ENCODE measurements at regions not wholly inside any gene's neighbourhood (a gene's known extent, or its start where the extent isn't known, plus 50 kb on each side); places are given as distances from the start of the nearest gene placed in this dataset.
"Not testable (repeated sequence)": the region's sequence is repeated elsewhere in the genome, so short reads cannot be mapped to it uniquely, and the experiment has no call there.

- no peak overlapping the region for H3K4me3 ChIP-seq
- DNase-seq (no peak), ATAC-seq (ENCODE audit: insufficient read depth, low FRiP score) (no peak)
- no peaks in the 10 kb centered on the region for H3K36me3 ChIP-seq (ENCODE audit: control insufficient read depth in 4 of 4, insufficient read depth in 4 of 4, low read length in 4 of 4)
- no peaks in the 10 kb centered on the region for H3K9me3 ChIP-seq (ENCODE audit: control insufficient read depth in 4 of 4, insufficient read depth in 3 of 4, low read length in 3 of 4)
- H3K9ac ChIP-seq (ENCODE audit: insufficient read depth in 1 of 2, low read length in 2 of 2), result no peak overlapping the region
- no peak overlapping the region for H3K27ac ChIP-seq (ENCODE audit: low read depth in 1 of 2, low read length in 1 of 2)
- TF ChIP-seq, protein P1, sequence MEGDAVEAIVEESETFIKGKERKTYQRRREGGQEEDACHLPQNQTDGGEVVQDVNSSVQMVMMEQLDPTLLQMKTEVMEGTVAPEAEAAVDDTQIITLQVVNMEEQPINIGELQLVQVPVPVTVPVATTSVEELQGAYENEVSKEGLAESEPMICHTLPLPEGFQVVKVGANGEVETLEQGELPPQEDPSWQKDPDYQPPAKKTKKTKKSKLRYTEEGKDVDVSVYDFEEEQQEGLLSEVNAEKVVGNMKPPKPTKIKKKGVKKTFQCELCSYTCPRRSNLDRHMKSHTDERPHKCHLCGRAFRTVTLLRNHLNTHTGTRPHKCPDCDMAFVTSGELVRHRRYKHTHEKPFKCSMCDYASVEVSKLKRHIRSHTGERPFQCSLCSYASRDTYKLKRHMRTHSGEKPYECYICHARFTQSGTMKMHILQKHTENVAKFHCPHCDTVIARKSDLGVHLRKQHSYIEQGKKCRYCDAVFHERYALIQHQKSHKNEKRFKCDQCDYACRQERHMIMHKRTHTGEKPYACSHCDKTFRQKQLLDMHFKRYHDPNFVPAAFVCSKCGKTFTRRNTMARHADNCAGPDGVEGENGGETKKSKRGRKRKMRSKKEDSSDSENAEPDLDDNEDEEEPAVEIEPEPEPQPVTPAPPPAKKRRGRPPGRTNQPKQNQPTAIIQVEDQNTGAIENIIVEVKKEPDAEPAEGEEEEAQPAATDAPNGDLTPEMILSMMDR (IDR thresholded peaks at IDR 0.05; ENCODE audit: control extremely low read depth, extremely low read depth), result no peak
- WGBS, 2 donors, result 32 to 43% methylated on average over 2 of the region's 2 CpGs
- no peaks in the 10 kb centered on the region for H3K27me3 ChIP-seq (ENCODE audit: control insufficient read depth in 3 of 3, insufficient read depth in 3 of 3, low read length in 2 of 3)
- no peaks in the 10 kb centered on the region for H3K4me1 ChIP-seq (ENCODE audit: control insufficient read depth in 5 of 5, insufficient read depth in 5 of 5, low read length in 5 of 5)
Observed at GRCh38 chr10:90089719-90090118, 388.3 kb downstream of the KIF20B start.

- no peak overlapping the region for H3K27ac ChIP-seq (ENCODE audit: low read depth in 1 of 2, low read length in 1 of 2)
- H3K9me3 ChIP-seq (ENCODE audit: control insufficient read depth in 4 of 4, insufficient read depth in 3 of 4, low read length in 3 of 4), result no peaks in the 10 kb centered on the region
- no peaks in the 10 kb centered on the region for H3K4me1 ChIP-seq (ENCODE audit: control insufficient read depth in 5 of 5, insufficient read depth in 5 of 5, low read length in 5 of 5)
- ATAC-seq (ENCODE audit: insufficient read depth, low FRiP score) (no peak), DNase-seq (no peak)
- H3K27me3 ChIP-seq (ENCODE audit: control insufficient read depth in 3 of 3, insufficient read depth in 3 of 3, low read length in 2 of 3), result no peaks in the 10 kb centered on the region
- H3K9ac ChIP-seq (ENCODE audit: insufficient read depth in 1 of 2, low read length in 2 of 2), result no peak overlapping the region
- no peaks in the 10 kb centered on the region for H3K36me3 ChIP-seq (ENCODE audit: control insufficient read depth in 4 of 4, insufficient read depth in 4 of 4, low read length in 4 of 4)
- H3K4me3 ChIP-seq, result no peak overlapping the region
- TF ChIP-seq, protein P1 (IDR thresholded peaks at IDR 0.05; ENCODE audit: control extremely low read depth, extremely low read depth), result no peak
- WGBS, 2 donors, result 69 to 91% methylated on average over 5 of the region's 5 CpGs
Observed at GRCh38 chr10:90096196-90096595, 394.8 kb downstream of the KIF20B start.

DNA sequence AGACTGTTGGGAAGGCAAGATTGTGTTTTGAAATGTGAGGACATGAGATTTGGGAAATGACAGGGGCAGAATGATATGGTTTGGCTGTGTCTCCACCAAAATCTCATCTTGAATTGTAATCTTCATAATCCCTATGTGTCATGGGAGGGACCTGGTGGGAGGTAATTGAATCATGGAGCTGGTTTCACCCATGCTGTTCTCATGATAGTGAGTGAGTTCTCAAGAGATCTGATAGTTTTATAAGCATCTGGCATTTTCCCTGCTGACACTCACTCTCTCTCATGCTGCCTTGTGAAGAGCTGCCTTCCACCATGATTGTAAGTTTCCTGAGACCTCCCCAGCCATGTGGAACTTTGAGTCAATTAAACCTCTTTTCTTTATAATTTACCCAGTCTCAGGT is 406.2 kb downstream of the KIF20B start:
- H3K9ac ChIP-seq (ENCODE audit: insufficient read depth in 1 of 2, low read length in 2 of 2); H3K27me3 ChIP-seq (ENCODE audit: control insufficient read depth in 3 of 3, insufficient read depth in 3 of 3, low read length in 2 of 3); H3K27ac ChIP-seq (ENCODE audit: low read depth in 1 of 2, low read length in 1 of 2); H3K9me3 ChIP-seq (ENCODE audit: control insufficient read depth in 4 of 4, insufficient read depth in 3 of 4, low read length in 3 of 4); DNase-seq; H3K4me3 ChIP-seq; H3K36me3 ChIP-seq (ENCODE audit: control insufficient read depth in 4 of 4, insufficient read depth in 4 of 4, low read length in 4 of 4); ATAC-seq (ENCODE audit: insufficient read depth, low FRiP score); H3K4me1 ChIP-seq (ENCODE audit: control insufficient read depth in 5 of 5, insufficient read depth in 5 of 5, low read length in 5 of 5): not testable (repeated sequence)

DNA sequence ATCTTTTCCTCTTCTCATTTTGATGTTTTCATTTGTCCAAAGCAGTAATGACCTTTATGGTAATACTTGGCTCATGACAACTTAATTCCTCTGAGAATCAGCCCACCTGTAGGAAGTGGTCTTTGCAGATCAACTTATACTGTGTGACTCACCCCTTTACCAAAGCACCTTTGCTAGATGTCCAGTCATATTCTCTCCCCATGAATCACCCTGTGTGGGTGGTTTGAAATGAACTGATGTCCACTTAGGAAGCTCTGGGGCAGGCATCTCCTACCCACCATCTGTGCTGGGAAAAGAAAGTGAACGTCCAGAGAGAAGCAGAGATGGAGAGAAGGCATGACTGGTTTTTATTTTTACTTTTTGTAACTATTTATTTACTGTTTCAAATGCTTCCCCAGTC is 410.3 kb downstream of the KIF20B start:
- WGBS, 2 donors, result 63 to 86% methylated on average over 1 of the region's 1 CpG
- H3K9ac ChIP-seq (ENCODE audit: insufficient read depth in 1 of 2, low read length in 2 of 2), result no peak overlapping the region
- no peak overlapping the region for H3K4me3 ChIP-seq
- DNase-seq, result no peak
- H3K27ac ChIP-seq (ENCODE audit: low read depth in 1 of 2, low read length in 1 of 2), result no peak overlapping the region
- TF ChIP-seq, protein P1 (IDR thresholded peaks at IDR 0.05; ENCODE audit: control extremely low read depth, extremely low read depth), result no peak
- H3K27me3 ChIP-seq (ENCODE audit: control insufficient read depth in 3 of 3, insufficient read depth in 3 of 3, low read length in 2 of 3), result no peaks in the 10 kb centered on the region
- H3K9me3 ChIP-seq (ENCODE audit: control insufficient read depth in 4 of 4, insufficient read depth in 3 of 4, low read length in 3 of 4), result no peaks in the 10 kb centered on the region
- H3K36me3 ChIP-seq (ENCODE audit: control insufficient read depth in 4 of 4, insufficient read depth in 4 of 4, low read length in 4 of 4), result no peaks in the 10 kb centered on the region
- no peaks in the 10 kb centered on the region for H3K4me1 ChIP-seq (ENCODE audit: control insufficient read depth in 5 of 5, insufficient read depth in 5 of 5, low read length in 5 of 5)
- no peak for ATAC-seq (ENCODE audit: insufficient read depth, low FRiP score)
